Aorta (tissue), 5 donors: ENCODE measurements at regions not wholly inside any gene's neighbourhood (a gene's known extent, or its start where the extent isn't known, plus 50 kb on each side); places are given as distances from the start of the nearest gene placed in this dataset.
"Not testable (repeated sequence)": the region's sequence is repeated elsewhere in the genome, so short reads cannot be mapped to it uniquely, and the experiment has no call there.

Experiments
- ATAC-seq: fragments of 200-7000 bp; cut with Tn5 transposase; one replicate; pipeline ENCODE4 v1.9.1; 2022; ENCODE audit warnings: moderate library complexity; ENCODE audit not compliant: low FRiP score
- DNase-seq, 2 donors: peaks; one replicate each; pipeline ENCODE4 v3.0.0-alpha.2; 2020
- H3K27ac ChIP-seq, 2 donors: one replicate each; pipeline ENCODE4 v1.5.1; 2013; ENCODE audit warnings: low read length in 2 of 2, mild to moderate bottlenecking in 2 of 2, moderate library complexity in 2 of 2, control low read depth in 1 of 2, inconsistent platforms in 1 of 2, low read depth in 1 of 2
- H3K27me3 ChIP-seq, 2 donors: one replicate each; pipeline ENCODE4 v1.6.1; 2013; ENCODE audit warnings: control low read depth in 1 of 2, low read length in 1 of 2, mild to moderate bottlenecking in 1 of 2, moderate library complexity in 1 of 2; ENCODE audit not compliant: insufficient read depth in 2 of 2, control insufficient read depth in 1 of 2
- H3K36me3 ChIP-seq, 2 donors: one replicate each; pipeline ENCODE4 v1.6.1; 2013; ENCODE audit warnings: control low read depth in 1 of 2, low read length in 1 of 2, mild to moderate bottlenecking in 1 of 2; ENCODE audit not compliant: insufficient read depth in 2 of 2, control insufficient read depth in 1 of 2
- H3K4me1 ChIP-seq, 2 donors: one replicate each; pipeline ENCODE4 v1.6.1; 2013; ENCODE audit warnings: low read length in 2 of 2, control low read depth in 1 of 2, mild to moderate bottlenecking in 1 of 2, moderate library complexity in 1 of 2; ENCODE audit not compliant: insufficient read depth in 2 of 2, control insufficient read depth in 1 of 2
- H3K4me3 ChIP-seq, 2 donors: one replicate each; pipeline ENCODE4 v1.5.1; 2013; ENCODE audit warnings: low read length in 2 of 2, control low read depth in 1 of 2, mild to moderate bottlenecking in 1 of 2
- H3K9me3 ChIP-seq: one replicate; pipeline ENCODE4 v1.6.1; 2013; ENCODE audit warnings: mild to moderate bottlenecking, low read length; ENCODE audit not compliant: control insufficient read depth
- WGBS, 2 donors: extraction: QIAGEN DNeasy Blood & Tissue Kit; methylation state at CpG; one replicate each; pipeline ENCODE4 v1.1.7; 2013; 5-methylcytosine and 5-hydroxymethylcytosine counted together
- intact Hi-C, 2 donors: fragments of 100-400 bp; cut with DNase I; formaldehyde crosslinking; loops; one replicate each; pipeline versions ENCODE4 v1.14.2 to v1.15.0; 2022
- donor health status: healthy with polysubstance abuse.
- donor health status: Bipolar disorder and iron deficiency.
- donor health status: DM: no; HTN: no; CAD: no.
- donor health status: DM: no; HTN: no; CAD: no.
- donor health status: DM: yes; HTN: yes; CAD: no.

DNA sequence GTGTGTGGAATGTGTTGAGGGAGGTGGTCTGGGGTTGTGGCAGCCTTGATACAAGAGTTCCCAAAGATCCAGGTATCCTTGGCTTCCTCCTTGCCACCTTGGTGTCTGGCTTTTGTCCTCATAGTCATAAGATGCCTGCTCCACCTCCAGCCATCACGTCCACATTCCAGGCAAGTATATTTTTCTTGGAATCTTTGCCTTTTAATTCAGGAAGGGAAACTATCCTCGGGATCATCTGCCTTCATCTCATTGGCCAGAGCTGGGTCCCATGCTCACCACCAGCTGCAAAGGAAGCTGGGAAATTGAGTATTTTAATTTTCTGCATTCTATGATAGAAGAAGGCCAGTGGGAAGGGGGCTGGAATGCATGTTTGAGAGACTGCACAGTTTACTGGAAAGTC is 186.7 kb downstream of the C9orf50 start:
- intact Hi-C loops, result no loop called here

DNA sequence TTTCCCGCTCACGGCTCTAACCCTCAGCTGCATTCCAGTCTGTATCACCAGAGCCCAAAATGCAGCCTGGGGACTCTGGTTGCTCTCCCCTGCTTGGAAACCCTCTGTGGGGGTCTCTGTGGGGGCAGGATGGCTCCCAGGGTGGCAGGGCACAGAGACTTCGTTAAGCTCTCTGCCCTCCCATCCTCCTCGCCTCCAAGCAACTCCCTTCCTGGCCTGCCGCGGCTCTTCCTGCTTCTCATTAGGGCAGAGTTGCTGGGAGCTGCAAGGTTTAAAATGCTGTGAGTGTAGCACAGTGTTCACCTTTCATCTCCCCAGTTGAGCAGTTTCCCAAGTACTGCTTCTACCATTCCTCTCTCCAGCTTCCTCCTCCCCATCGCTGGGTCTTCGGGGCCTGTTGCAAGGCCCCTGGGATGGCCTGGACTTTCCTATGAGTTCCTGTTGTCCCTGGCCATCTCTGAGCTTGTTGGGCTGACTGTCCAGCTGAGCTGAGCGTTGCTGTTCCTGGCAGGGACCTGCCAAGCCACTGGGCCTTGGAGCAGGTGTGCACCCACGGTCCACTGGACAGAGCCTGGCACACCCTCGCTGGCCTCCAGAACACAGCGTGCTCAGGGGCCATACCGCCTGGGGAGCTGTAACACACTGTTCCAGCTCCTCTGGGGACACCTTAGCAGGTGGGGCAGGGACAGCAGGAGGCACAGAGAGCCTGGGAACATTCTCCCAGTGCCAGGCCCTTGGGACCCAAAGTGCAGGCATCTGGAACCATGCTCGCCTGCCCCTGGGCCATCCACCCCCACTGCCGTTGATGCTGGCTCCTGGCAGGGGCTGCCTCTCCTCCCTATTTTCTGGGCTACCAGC is 188.4 kb downstream of the C9orf50 start:
- ATAC-seq (no peak), DNase-seq (no peak)
- Histone ChIP-seq H3K4me1 (no peaks in the 10 kb centered on the region), H3K27me3 (no peaks in the 10 kb centered on the region), H3K36me3 (no peaks in the 10 kb centered on the region), H3K27ac (no peak overlapping the region), H3K4me3 (no peak overlapping the region), H3K9me3 (no peaks in the 10 kb centered on the region)
- 47 to 56% methylated on average over 15 of the region's 15 CpGs for WGBS, 2 donors
- intact Hi-C loops, result no loop called here

More for the DNA sequence above, 186.7 kb downstream of the C9orf50 start:
- no peaks in the 10 kb centered on the region for H3K27me3 ChIP-seq
- H3K4me1 ChIP-seq, result no peaks in the 10 kb centered on the region
- H3K36me3 ChIP-seq, result no peaks in the 10 kb centered on the region
- no peak for ATAC-seq
- DNase-seq, result no peak
- no peak overlapping the region for H3K4me3 ChIP-seq
- no peak overlapping the region for H3K27ac ChIP-seq
- no peaks in the 10 kb centered on the region for H3K9me3 ChIP-seq
- 41 to 53% methylated on average over 2 of the region's 2 CpGs for WGBS, 2 donors

DNA sequence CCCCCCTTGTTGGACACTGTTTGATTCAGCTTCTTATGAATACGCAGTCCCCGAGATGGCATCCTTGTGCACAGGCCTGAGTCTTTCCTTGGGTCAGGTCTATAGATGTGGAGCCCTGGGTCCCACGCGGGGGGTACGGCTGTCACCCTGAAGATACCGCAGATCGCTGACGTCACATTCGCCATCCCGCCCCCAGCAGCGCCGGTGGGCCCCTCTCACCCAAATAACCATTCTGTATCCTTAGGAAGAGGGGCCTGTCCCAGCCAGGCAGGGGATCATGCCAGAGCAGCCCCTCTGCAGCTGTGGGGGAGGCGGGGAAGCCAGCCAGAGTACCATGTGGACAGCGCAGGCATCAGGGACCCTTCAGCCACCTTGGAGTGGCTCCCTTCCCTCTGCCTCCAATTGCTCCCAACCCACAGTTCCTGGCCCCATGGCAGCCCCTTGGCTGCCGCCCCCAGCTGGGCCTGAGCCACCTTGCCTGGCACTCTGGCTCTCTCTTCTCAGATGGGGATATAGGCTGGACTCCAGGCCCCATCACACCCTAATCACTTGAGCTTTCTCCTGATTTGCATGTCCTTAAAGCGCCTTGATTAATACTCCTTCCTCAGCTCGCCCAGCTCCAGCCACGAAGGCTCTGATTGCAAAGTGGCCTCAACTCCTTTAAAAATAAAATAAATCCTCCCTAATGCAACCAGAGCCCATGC is 189.8 kb downstream of the C9orf50 start:
- intact Hi-C loops, result no loop called here
- Histone ChIP-seq H3K27me3 (no peaks in the 10 kb centered on the region), H3K9me3 (no peaks in the 10 kb centered on the region), H3K27ac (no peak overlapping the region), H3K36me3 (no peaks in the 10 kb centered on the region), H3K4me1 (no peaks in the 10 kb centered on the region), H3K4me3 (no peak overlapping the region)
- ATAC-seq (no peak), DNase-seq (no peak)
- WGBS, 2 donors, result 86 to 87% methylated on average over 18 of the region's 18 CpGs

DNA sequence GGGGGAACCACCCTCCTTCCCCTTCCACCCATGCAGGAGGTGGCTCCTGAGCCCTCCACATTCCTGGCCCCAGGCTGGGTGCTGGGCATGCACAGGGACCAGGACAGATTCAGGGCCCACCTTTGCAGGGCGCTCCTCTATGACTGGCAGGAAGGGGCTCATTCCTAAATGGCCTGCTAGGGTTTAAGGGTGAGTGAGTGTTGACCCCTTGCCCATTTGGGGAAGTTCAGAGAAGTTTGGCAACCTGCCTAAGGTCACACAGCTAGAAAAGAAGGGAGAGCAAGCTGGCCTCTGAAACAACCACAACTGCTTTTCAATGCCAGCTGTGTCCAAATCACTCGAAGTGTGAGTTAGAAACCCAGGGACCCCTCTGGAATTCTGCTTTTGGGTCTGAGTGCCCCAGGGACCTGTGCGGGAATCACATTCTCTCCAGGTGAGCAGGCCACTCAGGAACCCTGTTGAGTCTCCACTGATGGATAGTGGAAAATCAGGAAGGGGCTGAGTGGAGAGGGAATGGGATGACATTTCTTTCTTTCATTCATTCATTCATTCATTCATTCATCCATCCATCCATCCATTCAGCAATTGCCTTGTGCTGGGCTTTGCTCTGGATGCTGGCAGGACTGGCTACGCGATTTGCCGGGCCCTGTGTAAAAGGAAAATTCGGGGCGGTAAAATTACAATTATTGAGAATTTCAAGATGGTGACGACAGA is 191.9 kb downstream of the C9orf50 start:
- no peak overlapping the region for H3K4me3 ChIP-seq
- H3K9me3 ChIP-seq, result no peaks in the 10 kb centered on the region
- intact Hi-C loops, result no loop called here
- no peak for ATAC-seq
- no peaks in the 10 kb centered on the region for H3K36me3 ChIP-seq
- 79 to 82% methylated on average over 9 of the region's 9 CpGs for WGBS, 2 donors
- H3K4me1 ChIP-seq, result no peaks in the 10 kb centered on the region
- H3K27ac ChIP-seq, result no peak overlapping the region
- H3K27me3 ChIP-seq, result no peaks in the 10 kb centered on the region
- no peak for DNase-seq

DNA sequence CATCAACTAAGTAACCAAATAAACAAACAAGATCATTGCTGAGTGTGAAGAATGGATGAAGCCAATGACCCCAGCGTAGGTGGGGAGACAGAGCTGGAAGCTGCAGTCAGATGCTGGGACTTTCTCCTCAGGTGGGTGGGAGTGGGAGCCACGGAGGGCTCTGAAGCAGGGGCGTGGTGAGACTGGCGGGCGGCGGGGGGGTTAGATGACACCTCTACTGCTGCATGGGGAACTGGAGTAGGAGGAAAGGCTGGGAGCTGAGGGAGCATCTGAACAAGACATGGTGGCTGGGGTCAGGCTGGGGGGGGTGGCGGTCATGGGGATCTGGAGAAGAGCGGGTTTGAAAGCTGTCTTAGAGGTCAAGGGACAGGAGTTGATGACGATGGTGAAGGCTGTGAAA is 193.8 kb downstream of the C9orf50 start:
- no peak overlapping the region for H3K27ac ChIP-seq
- 87 to 89% methylated on average over 9 of the region's 9 CpGs for WGBS, 2 donors
- H3K4me1 ChIP-seq, result no peaks in the 10 kb centered on the region
- ATAC-seq (no peak), DNase-seq (no peak)
- no peaks in the 10 kb centered on the region for H3K27me3 ChIP-seq
- no peaks in the 10 kb centered on the region for H3K9me3 ChIP-seq
- no peaks in the 10 kb centered on the region for H3K36me3 ChIP-seq
- no peak overlapping the region for H3K4me3 ChIP-seq
- intact Hi-C loops, result no loop called here

DNA sequence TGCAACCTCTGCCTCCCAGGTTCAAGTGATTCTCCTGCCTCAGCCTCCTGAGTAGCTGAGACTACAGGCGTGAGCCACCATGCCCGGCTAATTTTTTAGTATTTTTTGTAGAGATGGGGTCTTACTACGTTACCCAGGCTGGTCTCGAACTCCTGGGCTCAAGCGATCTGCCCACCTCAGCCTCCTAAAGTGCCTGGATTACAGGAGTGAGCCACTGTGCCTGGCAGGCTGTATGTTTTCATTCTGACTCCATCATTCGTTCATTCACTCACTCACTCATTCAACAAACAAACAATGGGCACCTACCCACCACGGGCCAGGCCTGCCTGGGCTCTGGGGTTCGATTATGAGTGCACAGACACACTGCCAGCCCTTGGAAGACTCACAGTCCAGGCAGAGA is 197.1 kb downstream of the C9orf50 start:
- H3K4me1 ChIP-seq, DNase-seq, ATAC-seq, intact Hi-C loops, H3K9me3 ChIP-seq, H3K27ac ChIP-seq, H3K4me3 ChIP-seq, H3K36me3 ChIP-seq, H3K27me3 ChIP-seq: not testable (repeated sequence)
- WGBS, 2 donors, result 88% methylated on average over 8 of the region's 8 CpGs

DNA sequence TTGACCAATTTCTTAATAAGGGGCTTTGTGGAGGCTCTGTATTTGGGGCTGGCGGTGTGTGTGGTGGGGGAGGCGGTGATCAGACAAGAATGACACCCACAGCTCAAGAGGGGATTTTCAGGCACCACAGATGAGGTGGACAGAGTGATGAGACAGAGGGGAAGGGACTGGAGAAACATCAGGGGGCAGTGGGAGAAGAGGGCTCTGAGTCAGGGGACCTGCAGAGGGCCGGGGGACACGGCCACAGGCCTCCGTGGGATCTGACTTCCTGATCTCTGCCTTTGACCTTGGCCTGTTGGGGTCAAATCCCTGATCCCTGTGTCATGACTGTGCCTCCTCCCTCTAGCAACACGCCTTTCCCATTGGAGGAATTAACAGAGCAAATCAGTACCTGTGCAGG is 197.7 kb downstream of the C9orf50 start:
- ATAC-seq (no peak), DNase-seq (no peak)
- no peaks in the 10 kb centered on the region for H3K9me3 ChIP-seq
- no peaks in the 10 kb centered on the region for H3K4me1 ChIP-seq
- WGBS, 2 donors, result 89 to 90% methylated on average over 5 to 6 of the region's 6 CpGs
- H3K36me3 ChIP-seq, result no peaks in the 10 kb centered on the region
- intact Hi-C loops, result no loop called here
- H3K27me3 ChIP-seq, result no peaks in the 10 kb centered on the region
- H3K4me3 ChIP-seq, result no peak overlapping the region
- no peak overlapping the region for H3K27ac ChIP-seq

DNA sequence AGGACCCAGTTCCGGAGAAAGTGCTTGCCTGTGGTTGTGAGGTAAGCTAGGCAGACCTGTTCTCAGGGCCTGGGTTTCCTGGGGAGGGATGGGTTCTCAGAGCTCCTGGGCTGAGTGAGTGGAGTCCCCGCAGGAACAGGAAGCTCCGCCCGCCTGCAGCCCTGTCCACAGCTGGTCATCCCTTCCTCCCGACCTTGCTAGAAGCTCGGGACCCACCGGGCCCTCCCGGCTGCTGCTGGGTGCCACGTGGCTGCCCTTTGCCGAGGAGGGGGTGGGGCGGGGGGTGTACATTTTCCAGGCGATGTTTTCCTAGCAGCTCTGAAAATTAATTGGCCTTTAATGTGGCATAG is 198.1 kb downstream of the C9orf50 start:
- DNase-seq, result peak in 1 of 2 donors; percentile 72
- H3K9me3 ChIP-seq, result no peaks in the 10 kb centered on the region
- H3K27ac ChIP-seq, result no peak overlapping the region
- intact Hi-C loops, result no loop called here
- WGBS, 2 donors, result 83 to 86% methylated on average over 12 of the region's 12 CpGs
- no peak for ATAC-seq
- H3K4me1 ChIP-seq, result no peaks in the 10 kb centered on the region
- H3K4me3 ChIP-seq, result no peak overlapping the region
- no peaks in the 10 kb centered on the region for H3K27me3 ChIP-seq
- H3K36me3 ChIP-seq, result no peaks in the 10 kb centered on the region
